VCaP (cell line): ENCODE measurements at regions not wholly inside any gene's neighbourhood (a gene's known extent, or its start where the extent isn't known, plus 50 kb on each side); places are given as distances from the start of the nearest gene placed in this dataset.

ENCODE experiments used
- H3K27ac ChIP-seq: fragments of 450-650 bp; 2 replicates; pipeline ENCODE4 v1.5.1; 2017
- TF ChIP-seq, protein P1 (sequence below): fragments of 450-650 bp; conservative IDR thresholded peaks from 2 replicates; pipeline ENCODE4 v1.5.1; 2017; ENCODE audit warnings: mild to moderate bottlenecking, moderate library complexity

DNA sequence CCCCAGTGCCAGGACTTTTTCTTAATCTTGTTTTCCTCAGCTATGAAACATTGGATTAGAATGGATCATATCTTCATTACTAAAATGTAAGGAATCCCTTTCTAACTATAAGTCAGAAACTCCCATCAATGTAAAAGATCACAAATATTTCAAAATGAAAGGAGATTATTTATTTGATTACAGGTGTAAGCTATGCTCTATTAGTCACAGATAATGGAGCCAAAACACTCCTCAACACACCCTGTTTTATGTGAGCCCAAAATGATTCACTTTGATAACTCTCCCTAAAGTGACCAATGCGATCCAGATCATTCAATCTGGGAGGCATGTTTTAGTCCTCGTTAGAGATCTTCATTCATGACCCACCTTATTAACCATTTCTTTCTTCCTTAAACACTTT is 566.7 kb upstream of the TENM3 start:
- TF ChIP-seq, protein P1, sequence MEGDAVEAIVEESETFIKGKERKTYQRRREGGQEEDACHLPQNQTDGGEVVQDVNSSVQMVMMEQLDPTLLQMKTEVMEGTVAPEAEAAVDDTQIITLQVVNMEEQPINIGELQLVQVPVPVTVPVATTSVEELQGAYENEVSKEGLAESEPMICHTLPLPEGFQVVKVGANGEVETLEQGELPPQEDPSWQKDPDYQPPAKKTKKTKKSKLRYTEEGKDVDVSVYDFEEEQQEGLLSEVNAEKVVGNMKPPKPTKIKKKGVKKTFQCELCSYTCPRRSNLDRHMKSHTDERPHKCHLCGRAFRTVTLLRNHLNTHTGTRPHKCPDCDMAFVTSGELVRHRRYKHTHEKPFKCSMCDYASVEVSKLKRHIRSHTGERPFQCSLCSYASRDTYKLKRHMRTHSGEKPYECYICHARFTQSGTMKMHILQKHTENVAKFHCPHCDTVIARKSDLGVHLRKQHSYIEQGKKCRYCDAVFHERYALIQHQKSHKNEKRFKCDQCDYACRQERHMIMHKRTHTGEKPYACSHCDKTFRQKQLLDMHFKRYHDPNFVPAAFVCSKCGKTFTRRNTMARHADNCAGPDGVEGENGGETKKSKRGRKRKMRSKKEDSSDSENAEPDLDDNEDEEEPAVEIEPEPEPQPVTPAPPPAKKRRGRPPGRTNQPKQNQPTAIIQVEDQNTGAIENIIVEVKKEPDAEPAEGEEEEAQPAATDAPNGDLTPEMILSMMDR = no peak
- H3K27ac ChIP-seq = no peak overlapping the region

DNA sequence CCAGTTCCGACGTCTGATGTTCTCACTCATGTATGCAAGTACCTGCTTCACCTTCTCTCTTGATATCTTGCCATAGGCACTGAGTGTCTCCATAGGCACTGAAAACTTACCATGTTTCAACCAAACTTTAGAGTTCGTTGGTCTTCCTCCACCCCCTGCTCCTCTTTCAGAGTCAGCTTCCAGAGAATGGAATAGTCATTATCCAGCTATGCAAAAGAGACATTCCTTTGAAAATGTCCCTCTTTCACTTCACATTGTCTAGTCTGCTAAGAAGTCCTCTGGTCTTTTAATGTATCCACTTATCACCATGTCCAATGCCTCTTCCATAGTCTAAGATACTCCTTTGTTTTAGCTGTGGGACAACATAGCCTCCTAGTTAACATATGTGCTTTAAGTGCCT is 566.0 kb upstream of the TENM3 start:
- TF ChIP-seq, protein P1 = no peak
- H3K27ac ChIP-seq = no peak overlapping the region

DNA sequence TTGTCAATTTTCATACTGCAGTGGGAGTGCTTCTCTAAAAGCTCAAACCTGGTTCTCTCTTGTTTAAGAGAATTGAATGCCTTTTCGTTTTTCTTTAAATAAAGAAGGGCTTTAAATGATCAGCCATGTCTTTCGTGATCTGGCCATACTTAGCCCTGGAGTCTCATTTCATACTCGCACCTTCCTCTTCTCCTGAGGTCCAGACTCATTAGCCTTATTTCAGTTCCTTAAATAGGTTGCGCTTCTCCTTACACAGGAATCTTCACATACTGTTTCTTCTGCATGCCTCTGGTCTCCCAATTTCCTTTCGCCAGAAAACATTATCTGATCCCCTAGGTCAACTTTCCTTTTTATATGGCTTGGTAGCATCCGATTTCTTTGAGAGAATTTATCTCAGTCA is 565.6 kb upstream of the TENM3 start:
- TF ChIP-seq, protein P1 = no peak
- no peak overlapping the region for H3K27ac ChIP-seq

DNA sequence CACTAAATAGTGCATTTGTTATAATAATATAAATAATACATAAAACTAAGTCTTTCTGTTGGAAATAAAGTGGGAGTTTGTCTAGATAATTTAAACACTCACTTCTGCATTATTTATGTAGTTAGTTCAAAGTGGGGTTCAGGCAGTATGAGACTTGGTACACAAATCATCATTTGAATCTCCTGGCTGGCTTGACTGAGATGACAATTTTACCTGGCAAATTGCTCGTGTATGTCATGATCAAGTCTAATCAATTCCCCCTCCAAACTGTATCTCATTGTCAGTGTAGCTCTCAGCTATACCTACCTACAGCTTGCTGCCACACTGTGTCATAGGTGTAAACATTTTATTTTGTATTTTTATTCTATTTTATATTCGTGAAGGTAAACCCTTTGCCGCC is 563.4 kb upstream of the TENM3 start:
- TF ChIP-seq, protein P1 = no peak
- no peak overlapping the region for H3K27ac ChIP-seq

DNA sequence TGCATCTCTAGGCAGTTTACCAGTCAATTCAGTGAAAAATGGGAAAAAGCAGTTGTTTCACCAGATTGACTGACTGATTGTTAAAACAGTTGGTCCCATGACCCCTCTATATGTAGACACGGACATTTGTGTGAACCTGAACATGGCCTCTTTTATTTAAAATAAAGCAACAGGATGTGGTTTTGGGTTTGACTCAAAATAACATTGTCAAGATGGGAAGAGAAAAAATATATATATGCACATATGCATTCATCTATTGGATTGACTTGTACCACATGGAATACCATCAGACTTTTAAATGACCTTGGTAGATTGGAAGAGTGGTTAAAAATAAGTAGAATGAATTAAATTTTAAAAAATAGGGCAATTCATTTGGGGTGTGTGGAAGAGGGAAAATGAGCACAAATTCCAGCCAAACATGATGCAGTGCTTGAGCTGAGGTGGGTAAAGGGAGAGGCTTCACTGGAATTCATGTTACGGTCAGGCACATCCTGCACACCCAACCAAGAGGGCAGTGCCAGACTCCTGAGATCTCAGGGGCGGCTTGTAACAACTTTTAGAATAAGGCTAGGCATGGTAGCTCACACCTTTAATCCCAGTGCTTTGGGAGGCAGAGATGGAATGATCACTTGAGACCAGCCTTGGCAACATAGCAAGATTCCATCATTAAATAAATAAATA is 560.7 kb upstream of the TENM3 start:
- TF ChIP-seq, protein P1 = no peak
- no peak overlapping the region for H3K27ac ChIP-seq

DNA sequence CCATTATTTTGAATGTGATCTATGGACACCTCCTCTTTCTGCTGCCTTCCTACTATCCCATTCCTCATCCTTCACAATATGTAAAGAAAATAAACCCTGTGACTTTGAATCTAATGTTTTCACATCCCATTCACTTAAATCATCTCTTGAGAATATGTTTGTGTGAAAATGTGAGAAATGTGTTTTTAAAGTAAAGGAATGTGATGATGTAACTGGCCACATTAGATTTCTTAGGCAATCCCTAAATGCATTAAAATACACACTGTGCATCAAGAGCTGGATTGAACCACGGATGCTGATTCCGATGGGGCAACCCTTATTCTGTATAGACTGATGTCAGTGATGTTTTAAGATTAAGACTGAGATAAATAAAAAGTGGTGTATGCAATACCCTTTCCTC is 558.9 kb upstream of the TENM3 start:
- TF ChIP-seq, protein P1 = no peak
- H3K27ac ChIP-seq = no peak overlapping the region

DNA sequence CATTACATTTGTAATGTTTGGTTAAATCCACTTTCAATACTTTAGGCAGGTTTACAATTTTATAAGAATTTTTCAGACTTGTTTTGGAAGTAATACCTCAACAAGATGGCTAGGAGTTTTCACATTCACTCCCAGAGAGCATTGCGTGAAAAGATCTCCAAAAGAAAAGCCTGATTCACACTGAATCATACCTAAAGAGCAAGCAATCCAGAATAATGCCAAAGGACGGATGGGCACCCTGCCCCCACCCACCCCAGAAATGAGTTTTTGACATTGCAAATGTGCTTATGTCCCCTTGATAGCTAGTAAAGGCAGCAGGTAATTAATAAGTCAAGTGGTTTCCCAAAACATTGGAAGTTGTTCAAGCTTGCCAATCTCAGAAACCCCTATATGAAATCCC is 557.7 kb upstream of the TENM3 start:
- TF ChIP-seq, protein P1 = no peak
- H3K27ac ChIP-seq = no peak overlapping the region
